ENCODE measurements at regions not wholly inside any gene's neighbourhood (a gene's known extent, or its start where the extent isn't known, plus 50 kb on each side); places are given as distances from the start of the nearest gene placed in this dataset.

- no peak overlapping the region for H3K27ac ChIP-seq (ENCODE audit: insufficient read depth, low read depth, low read length)
- H4K20me1 ChIP-seq (replicated peaks; ENCODE audit: control insufficient read depth, extremely low read depth, insufficient read depth, low read length): no peaks in the 10 kb centered on the region
- no peak for DNase-seq (ENCODE audit: low read depth, low spot score)
- H3K79me2 ChIP-seq (ENCODE audit: control insufficient read depth, insufficient read depth, low read length): no peaks in the 10 kb centered on the region
- H3K4me2 ChIP-seq (ENCODE audit: insufficient read depth, low read length): no peak overlapping the region
- POLR2A ChIA-PET: no interaction called here
- intact Hi-C loops (cut with micrococcal nuclease): no loop called here
- CTCF ChIA-PET: interaction anchor here (0.8 to 1.2 kb wide), 6 partner anchors 8 to 1025 kb away, joined by 3 to 6 read pairs (median 3); no protein-coding TSS in a partner anchor
- peaks cover 2 to 15% of the 10 kb centered on the region in 2 experiments for H3K27me3 ChIP-seq (ENCODE audit: control insufficient read depth in 2 of 2, insufficient read depth in 2 of 2, low read length in 2 of 2)
- no peaks in the 10 kb centered on the region for H3K4me1 ChIP-seq (ENCODE audit: control insufficient read depth, extremely low read depth, insufficient read depth, low read length)
- H2AFZ ChIP-seq (ENCODE audit: low read depth, low read length): no peak overlapping the region
- no peaks in the 10 kb centered on the region for H3K36me3 ChIP-seq (ENCODE audit: control insufficient read depth in 2 of 2, extremely low read depth in 1 of 2, insufficient read depth in 2 of 2, low read length in 2 of 2)
- no peak overlapping the region for H3K4me3 ChIP-seq (replicated peaks in 1 of 3; ENCODE audit: insufficient read depth in 1 of 3, low read depth in 1 of 3, low read length in 3 of 3)
- no TSS peak for BruUV-seq (replicated peaks)
- no peak overlapping the region for H3K9ac ChIP-seq (replicated peaks; ENCODE audit: extremely low read depth, insufficient read depth, low read length)
- FAIRE-seq: no peak
- no peak for TF ChIP-seq MYC (IDR thresholded peaks at IDR 0.05; ENCODE audit: low read depth, low read length)
- TF ChIP-seq POLR2AphosphoS5 (IDR thresholded peaks at IDR 0.05; ENCODE audit: insufficient read depth, low read depth, low read length): no peak
- no peak for TF ChIP-seq EZH2 (IDR thresholded peaks at IDR 0.05; ENCODE audit: borderline replicate concordance, low read depth, low read length, severe bottlenecking)
- no peak for TF ChIP-seq POLR2A (IDR thresholded peaks at IDR 0.05; ENCODE audit: low read depth, low read length)
- TF ChIP-seq MAX (IDR thresholded peaks at IDR 0.05; ENCODE audit: insufficient read depth, insufficient read length): no peak
- no peak for TF ChIP-seq CTCF (IDR thresholded peaks at IDR 0.05; ENCODE audit: extremely low read depth in 1 of 2, insufficient read depth in 1 of 2, low read depth in 1 of 2, low read length in 2 of 2)
- no peak for TF ChIP-seq JUN (IDR thresholded peaks at IDR 0.05; ENCODE audit: borderline replicate concordance, insufficient read depth, insufficient read length, low read depth)
- TF ChIP-seq GATA2 (IDR thresholded peaks at IDR 0.05; ENCODE audit: insufficient read depth, insufficient read length, low read depth, low read length): no peak
- TF ChIP-seq FOS (IDR thresholded peaks at IDR 0.05; ENCODE audit: borderline replicate concordance, insufficient read depth, low read length): no peak
- dilution Hi-C loops (cut with MboI; ENCODE audit: extremely low pct_ligation_motif_present, low sequenced_read_pairs): no loop called here
- no peaks in the 10 kb centered on the region for H3K9me3 ChIP-seq (replicated peaks; ENCODE audit: control insufficient read depth, insufficient read depth, low read length)
- H3K9me1 ChIP-seq (replicated peaks; ENCODE audit: control insufficient read depth, extremely low read depth, insufficient read depth, low read length): no peaks in the 10 kb centered on the region
These were observed 196.4 kb downstream of the QDPR start for GRCh38 chr4:17315459-17315858.
